ENCODE measurements at regions not wholly inside any gene's neighbourhood (a gene's known extent, or its start where the extent isn't known, plus 50 kb on each side); places are given as distances from the start of the nearest gene placed in this dataset.
A peak's percentile ranks its signal among the peaks of the same experiment; 100 is the strongest.

GRCh38 chr18:71541643-71542042 lies 1002.5 kb downstream of the CBLN2 start:
- Histone ChIP-seq H2AFZ (ENCODE audit: low read depth, low read length) (no peak overlapping the region), H3K4me3 (ENCODE audit: low read length) (no peak overlapping the region), H3K4me1 (ENCODE audit: insufficient read depth, low read length) (no peaks in the 10 kb centered on the region), H3K27me3 (ENCODE audit: insufficient read depth, low read length) (no peaks in the 10 kb centered on the region), H3K9me3 (ENCODE audit: low read length) (no peaks in the 10 kb centered on the region), H3K36me3 (ENCODE audit: insufficient read depth, low read length) (no peaks in the 10 kb centered on the region)

- H3K4me1 ChIP-seq (ENCODE audit: insufficient read depth, low read length): no peaks in the 10 kb centered on the region
- H3K9me3 ChIP-seq (ENCODE audit: low read length): no peaks in the 10 kb centered on the region
- no peak overlapping the region for H2AFZ ChIP-seq (ENCODE audit: low read depth, low read length)
- no peak overlapping the region for H3K4me3 ChIP-seq (ENCODE audit: low read length)
- no peaks in the 10 kb centered on the region for H3K27me3 ChIP-seq (ENCODE audit: insufficient read depth, low read length)
- no peaks in the 10 kb centered on the region for H3K36me3 ChIP-seq (ENCODE audit: insufficient read depth, low read length)
These were observed 1014.3 kb downstream of the CBLN2 start for GRCh38 chr18:71529703-71530303.

DNA sequence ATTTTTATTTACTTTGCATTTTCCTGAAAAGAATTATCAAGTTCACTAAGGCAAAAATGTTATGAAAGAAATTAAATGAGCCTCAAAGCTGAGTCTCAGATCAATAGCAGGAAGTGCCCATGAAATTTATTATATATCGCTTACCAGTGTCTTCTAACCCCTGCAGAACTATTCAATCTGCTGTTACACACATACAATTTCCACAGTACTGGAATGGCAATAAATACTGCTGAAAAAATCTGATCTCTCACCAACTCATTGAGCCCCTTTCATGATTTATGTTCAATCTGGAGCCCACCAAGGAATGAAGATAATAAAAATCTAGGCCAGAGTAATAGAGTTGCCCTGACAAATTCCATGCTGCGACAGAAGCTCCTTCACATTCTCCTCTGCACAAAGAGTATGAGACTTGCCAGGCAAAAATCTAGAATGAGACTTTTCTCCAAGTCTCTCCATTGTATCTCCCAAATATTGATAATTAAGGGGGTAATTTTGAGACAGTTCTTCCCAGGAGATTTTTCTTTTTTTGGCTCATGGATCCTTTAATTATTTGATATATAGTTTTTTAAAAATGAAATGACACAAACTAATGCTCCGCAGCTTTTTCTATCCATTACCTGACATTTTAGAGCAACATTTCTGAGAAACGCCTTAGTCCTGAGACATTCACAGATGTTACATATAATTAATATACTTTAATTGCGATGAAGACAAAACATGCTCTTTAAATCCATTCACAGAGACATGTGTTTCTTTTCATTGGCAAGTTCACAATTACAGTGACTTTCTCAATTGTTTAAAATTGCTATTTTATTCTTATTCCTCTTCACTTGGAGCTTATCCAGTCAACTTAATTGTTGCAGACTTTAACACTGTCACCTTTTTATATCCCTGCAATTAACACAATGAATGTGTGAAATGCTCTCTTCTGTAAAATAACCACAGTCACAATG lies 1020.4 kb downstream of the CBLN2 start:
- Histone ChIP-seq H3K4me1 (ENCODE audit: insufficient read depth, low read length) (no peaks in the 10 kb centered on the region), H3K4me3 (ENCODE audit: low read length) (no peak overlapping the region), H3K9me3 (ENCODE audit: low read length) (no peaks in the 10 kb centered on the region)

GRCh38 chr18:71505526-71505925 lies 1038.6 kb downstream of the CBLN2 start:
- Histone ChIP-seq H3K36me3 (ENCODE audit: insufficient read depth, low read length) (no peaks in the 10 kb centered on the region), H3K9me3 (ENCODE audit: low read length) (no peaks in the 10 kb centered on the region), H3K4me3 (ENCODE audit: low read length) (no peak overlapping the region), H3K27me3 (ENCODE audit: insufficient read depth, low read length) (no peaks in the 10 kb centered on the region), H2AFZ (ENCODE audit: low read depth, low read length) (no peak overlapping the region), H3K4me1 (ENCODE audit: insufficient read depth, low read length) (no peaks in the 10 kb centered on the region)

More for the DNA sequence above, 1020.4 kb downstream of the CBLN2 start:
- H3K27me3 ChIP-seq (ENCODE audit: insufficient read depth, low read length): no peaks in the 10 kb centered on the region
- H2AFZ ChIP-seq (ENCODE audit: low read depth, low read length): no peak overlapping the region
- no peaks in the 10 kb centered on the region for H3K36me3 ChIP-seq (ENCODE audit: insufficient read depth, low read length)

- H3K36me3 ChIP-seq (ENCODE audit: insufficient read depth, low read length): no peaks in the 10 kb centered on the region
- no peaks in the 10 kb centered on the region for H3K4me1 ChIP-seq (ENCODE audit: insufficient read depth, low read length)
- no peak overlapping the region for H2AFZ ChIP-seq (ENCODE audit: low read depth, low read length)
- no peaks in the 10 kb centered on the region for H3K9me3 ChIP-seq (ENCODE audit: low read length)
- H3K27me3 ChIP-seq (ENCODE audit: insufficient read depth, low read length): no peaks in the 10 kb centered on the region
- H3K4me3 ChIP-seq (ENCODE audit: low read length): no peak overlapping the region
These were observed 1040.9 kb downstream of the CBLN2 start for GRCh38 chr18:71503222-71503621.

GRCh38 chr18:71485611-71486010 lies 1058.5 kb downstream of the CBLN2 start:
- Histone ChIP-seq H3K4me3 (ENCODE audit: low read length) (no peak overlapping the region), H3K4me1 (ENCODE audit: insufficient read depth, low read length) (no peaks in the 10 kb centered on the region), H3K36me3 (ENCODE audit: insufficient read depth, low read length) (no peaks in the 10 kb centered on the region), H3K27me3 (ENCODE audit: insufficient read depth, low read length) (no peaks in the 10 kb centered on the region), H2AFZ (ENCODE audit: low read depth, low read length) (no peak overlapping the region), H3K9me3 (ENCODE audit: low read length) (no peaks in the 10 kb centered on the region)

DNA sequence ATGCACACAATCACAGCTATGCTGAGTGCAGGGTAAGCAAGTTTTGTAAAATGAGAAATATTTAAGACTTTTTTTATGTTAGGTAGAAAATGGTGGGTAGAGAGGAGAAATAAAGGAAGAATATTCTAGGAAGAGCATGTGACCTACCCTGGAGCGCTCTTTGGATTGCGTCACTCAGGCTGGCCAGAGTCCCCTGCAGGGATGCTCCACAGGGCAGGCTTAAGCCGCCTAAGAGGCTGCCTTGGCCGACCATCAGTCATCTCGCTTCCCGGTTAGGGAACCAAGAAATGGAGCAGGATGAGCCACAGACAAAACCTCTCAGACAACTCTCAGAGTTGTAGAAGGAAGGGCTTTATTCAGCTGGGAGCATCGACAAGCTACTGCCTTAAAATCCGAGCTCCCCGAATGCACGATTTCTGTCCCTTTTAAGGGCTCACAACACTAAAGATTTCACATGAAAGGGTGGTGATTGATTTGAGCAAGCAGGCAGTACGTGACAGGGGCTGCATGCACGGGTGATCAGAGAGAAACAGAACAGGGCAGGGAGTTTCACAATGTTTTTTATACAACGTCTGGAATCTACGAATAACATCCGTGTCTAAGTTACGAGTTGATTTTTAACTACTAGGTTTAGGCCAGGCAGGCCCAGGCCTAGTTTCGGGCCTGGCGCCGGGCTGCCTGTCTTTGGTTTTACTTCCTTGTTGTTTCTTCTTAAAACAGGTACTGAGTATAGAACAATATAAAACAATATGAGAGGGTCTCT lies 1072.0 kb downstream of the CBLN2 start:
- H3K4me3 ChIP-seq (ENCODE audit: low read length): no peak overlapping the region
- no peak overlapping the region for H2AFZ ChIP-seq (ENCODE audit: low read depth, low read length)
- no peaks in the 10 kb centered on the region for H3K9me3 ChIP-seq (ENCODE audit: low read length)
- H3K36me3 ChIP-seq (ENCODE audit: insufficient read depth, low read length): no peaks in the 10 kb centered on the region
- no peaks in the 10 kb centered on the region for H3K4me1 ChIP-seq (ENCODE audit: insufficient read depth, low read length)
- no peaks in the 10 kb centered on the region for H3K27me3 ChIP-seq (ENCODE audit: insufficient read depth, low read length)

GRCh38 chr18:71456206-71456605 lies 1087.9 kb downstream of the CBLN2 start:
- Histone ChIP-seq H3K9me3 (ENCODE audit: low read length) (no peaks in the 10 kb centered on the region), H3K36me3 (ENCODE audit: insufficient read depth, low read length) (no peaks in the 10 kb centered on the region), H3K27me3 (ENCODE audit: insufficient read depth, low read length) (no peaks in the 10 kb centered on the region), H3K4me1 (ENCODE audit: insufficient read depth, low read length) (no peaks in the 10 kb centered on the region), H3K4me3 (ENCODE audit: low read length) (no peak overlapping the region), H2AFZ (ENCODE audit: low read depth, low read length) (no peak overlapping the region)

DNA sequence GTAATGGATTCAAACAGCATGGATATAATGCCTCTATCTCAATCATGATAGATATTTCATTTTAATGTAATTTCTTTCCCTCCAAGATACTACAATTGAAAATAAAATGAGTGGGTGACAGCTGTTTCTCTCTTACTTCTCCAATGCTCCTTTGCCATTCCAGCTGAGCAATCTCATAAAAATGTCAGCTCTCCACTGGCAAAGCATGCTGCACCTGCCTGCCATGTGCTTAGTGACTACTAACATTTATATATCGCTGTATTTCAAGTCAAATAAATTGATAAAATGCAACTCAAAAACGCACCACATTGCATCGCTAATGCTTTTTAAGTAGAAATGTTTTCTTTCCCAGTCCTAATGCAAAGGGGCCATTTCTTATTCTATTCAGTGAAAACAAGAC lies 1093.9 kb downstream of the CBLN2 start:
- Histone ChIP-seq H3K27me3 (ENCODE audit: insufficient read depth, low read length) (no peaks in the 10 kb centered on the region), H3K4me1 (ENCODE audit: insufficient read depth, low read length) (no peaks in the 10 kb centered on the region), H2AFZ (ENCODE audit: low read depth, low read length) (no peak overlapping the region), H3K9me3 (ENCODE audit: low read length) (no peaks in the 10 kb centered on the region), H3K36me3 (ENCODE audit: insufficient read depth, low read length) (no peaks in the 10 kb centered on the region), H3K4me3 (ENCODE audit: low read length) (no peak overlapping the region)

GRCh38 chr18:71443706-71444480 lies 1100.2 kb downstream of the CBLN2 start:
- peaks cover 15% of the 10 kb centered on the region for H3K4me1 ChIP-seq (ENCODE audit: insufficient read depth, low read length)
- H3K27me3 ChIP-seq (ENCODE audit: insufficient read depth, low read length): no peaks in the 10 kb centered on the region
- H3K4me3 ChIP-seq (ENCODE audit: low read length): no peak overlapping the region
- no peaks in the 10 kb centered on the region for H3K9me3 ChIP-seq (ENCODE audit: low read length)
- H3K36me3 ChIP-seq (ENCODE audit: insufficient read depth, low read length): no peaks in the 10 kb centered on the region
- peak overlapping the region; percentile 5 for H2AFZ ChIP-seq (ENCODE audit: low read depth, low read length)

DNA sequence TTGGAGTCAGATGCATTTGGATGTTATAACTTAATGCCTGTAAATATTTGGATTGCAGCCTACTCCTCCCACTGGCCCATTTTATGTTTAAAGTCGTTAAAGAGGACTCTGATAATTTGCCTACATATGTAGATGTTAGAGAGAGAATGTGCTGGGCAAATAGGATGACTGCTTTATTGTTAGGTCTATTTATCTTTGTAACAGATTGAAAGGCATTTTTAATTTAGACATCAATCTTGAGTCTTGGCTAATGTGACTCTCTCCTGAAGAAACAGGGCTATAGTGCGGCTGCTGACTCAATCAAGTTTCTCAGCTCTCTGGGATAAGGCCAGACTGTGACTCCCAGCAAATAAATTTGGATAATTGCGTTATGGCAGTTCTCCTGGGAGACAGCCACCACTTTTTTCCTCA lies 1101.4 kb downstream of the CBLN2 start:
- Histone ChIP-seq H3K4me3 (ENCODE audit: low read length) (no peak overlapping the region), H2AFZ (ENCODE audit: low read depth, low read length) (no peak overlapping the region), H3K36me3 (ENCODE audit: insufficient read depth, low read length) (no peaks in the 10 kb centered on the region), H3K27me3 (ENCODE audit: insufficient read depth, low read length) (no peaks in the 10 kb centered on the region), H3K9me3 (ENCODE audit: low read length) (no peaks in the 10 kb centered on the region), H3K4me1 (ENCODE audit: insufficient read depth, low read length) (peaks cover 15% of the 10 kb centered on the region)

- H3K36me3 ChIP-seq (ENCODE audit: insufficient read depth, low read length): no peaks in the 10 kb centered on the region
- H3K9me3 ChIP-seq (ENCODE audit: low read length): no peaks in the 10 kb centered on the region
- H3K4me1 ChIP-seq (ENCODE audit: insufficient read depth, low read length): peaks cover 15% of the 10 kb centered on the region
- no peak overlapping the region for H3K4me3 ChIP-seq (ENCODE audit: low read length)
- H3K27me3 ChIP-seq (ENCODE audit: insufficient read depth, low read length): no peaks in the 10 kb centered on the region
- H2AFZ ChIP-seq (ENCODE audit: low read depth, low read length): no peak overlapping the region
These were observed 1103.0 kb downstream of the CBLN2 start for GRCh38 chr18:71441156-71441555.

Measured in neuron (in vitro differentiated cells).